Neutrophil (primary cell): ENCODE measurements at regions not wholly inside any gene's neighbourhood (a gene's known extent, or its start where the extent isn't known, plus 50 kb on each side); places are given as distances from the start of the nearest gene placed in this dataset.
"Not testable (repeated sequence)": the region's sequence is repeated elsewhere in the genome, so short reads cannot be mapped to it uniquely, and the experiment has no call there.

Source experiments
- H3K27ac ChIP-seq: fragments of 200-600 bp; sonication (generic); 2 replicates; pipeline ENCODE4 v1.5.1; 2016; ENCODE audit warnings: mild to moderate bottlenecking, moderate library complexity
- H3K27me3 ChIP-seq: fragments of 200-600 bp; sonication (generic); 2 replicates; pipeline ENCODE4 v1.6.0; 2016; ENCODE audit warnings: mild to moderate bottlenecking
- H3K36me3 ChIP-seq: fragments of 200-600 bp; sonication (generic); 2 replicates; pipeline ENCODE4 v1.5.1; 2017
- H3K4me1 ChIP-seq, 2 experiments: fragments of 200-600 bp in 1 of 2; sonication (generic) in 1 of 2; 1 replicate in 1 of 2; 2 replicates in 1 of 2; pipeline versions ENCODE4 v1.5.1 to v1.6.1; 2013 to 2016; ENCODE audit warnings: low read depth in 1 of 2, low read length in 1 of 2, mild to moderate bottlenecking in 1 of 2, moderate library complexity in 1 of 2; ENCODE audit not compliant: control insufficient read depth in 1 of 2, insufficient read depth in 1 of 2
- H3K4me3 ChIP-seq, 2 experiments: fragments of 200-600 bp in 1 of 2; sonication (generic) in 1 of 2; 1 replicate in 1 of 2; 2 replicates in 1 of 2; pipeline ENCODE4 v1.5.1; 2013 to 2016; ENCODE audit warnings: low read depth in 1 of 2, low read length in 1 of 2, mild to moderate bottlenecking in 1 of 2, moderate library complexity in 1 of 2
- H3K9me3 ChIP-seq: fragments of 200-600 bp; sonication (generic); 2 replicates; pipeline ENCODE4 v1.5.1; 2016
- TF ChIP-seq, protein P1 (sequence below): fragments of 200-600 bp; sonication (generic); IDR thresholded peaks from 2 replicates; pipeline ENCODE4 v1.5.1; 2016; ENCODE audit warnings: antibody characterized with exemption

GRCh38 chr7:97928844-97929243 lies 56.6 kb upstream of the ASNS start:
- H3K27me3 ChIP-seq = peaks cover 35% of the 10 kb centered on the region
- not testable (repeated sequence) for H3K4me1 ChIP-seq, H3K9me3 ChIP-seq, H3K36me3 ChIP-seq, H3K4me3 ChIP-seq, H3K27ac ChIP-seq

DNA sequence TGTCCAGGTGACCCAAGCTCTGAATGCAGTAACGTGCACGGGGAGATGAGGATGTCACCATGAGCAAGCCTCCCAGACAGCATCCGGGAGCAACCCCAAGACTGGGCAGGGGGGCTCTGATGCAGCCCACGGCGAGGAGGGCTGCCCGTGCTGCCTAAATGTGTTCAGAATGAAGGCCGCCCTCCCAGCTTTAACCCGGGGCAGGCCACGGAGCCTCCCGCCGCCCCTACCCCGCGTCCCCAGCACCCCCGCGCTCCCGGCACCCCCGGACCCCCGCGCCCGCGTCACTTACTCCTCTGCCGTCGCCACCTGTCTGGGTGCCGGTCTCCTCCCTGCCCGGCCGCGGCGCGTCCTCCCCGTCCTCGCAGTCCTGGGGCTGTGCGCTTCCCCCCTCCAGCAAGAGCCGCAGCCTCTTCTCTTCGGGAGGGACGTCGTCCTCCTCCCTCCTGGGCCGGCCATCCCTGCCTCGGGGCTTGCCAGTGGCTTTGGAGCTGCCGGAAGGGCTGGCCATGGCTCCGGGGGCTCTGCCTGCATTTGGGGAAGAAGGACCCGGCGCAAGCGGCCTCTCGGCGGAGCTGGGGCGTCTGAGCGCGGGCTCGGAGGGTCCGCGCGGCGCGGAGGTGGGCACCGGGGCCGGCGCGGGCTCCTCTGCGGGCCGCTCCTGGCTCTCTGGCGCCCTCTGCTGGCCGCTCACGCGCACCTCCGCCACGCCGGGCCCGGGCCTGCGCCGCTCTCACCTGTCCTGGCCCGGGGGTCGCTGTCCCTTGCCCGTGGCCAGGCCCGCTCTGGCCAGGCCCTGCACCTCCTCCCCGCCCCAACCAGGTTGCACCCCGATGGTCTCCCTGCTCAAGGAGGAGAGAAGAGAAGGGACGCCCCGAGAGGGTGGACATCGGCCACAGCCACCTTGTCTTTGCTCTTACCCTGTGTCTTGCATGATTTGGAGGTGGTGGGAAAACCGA lies 55.9 kb upstream of the ASNS start:
- not testable (repeated sequence) for H3K9me3 ChIP-seq, H3K4me1 ChIP-seq, H3K36me3 ChIP-seq, H3K27ac ChIP-seq
- TF ChIP-seq, protein P1, sequence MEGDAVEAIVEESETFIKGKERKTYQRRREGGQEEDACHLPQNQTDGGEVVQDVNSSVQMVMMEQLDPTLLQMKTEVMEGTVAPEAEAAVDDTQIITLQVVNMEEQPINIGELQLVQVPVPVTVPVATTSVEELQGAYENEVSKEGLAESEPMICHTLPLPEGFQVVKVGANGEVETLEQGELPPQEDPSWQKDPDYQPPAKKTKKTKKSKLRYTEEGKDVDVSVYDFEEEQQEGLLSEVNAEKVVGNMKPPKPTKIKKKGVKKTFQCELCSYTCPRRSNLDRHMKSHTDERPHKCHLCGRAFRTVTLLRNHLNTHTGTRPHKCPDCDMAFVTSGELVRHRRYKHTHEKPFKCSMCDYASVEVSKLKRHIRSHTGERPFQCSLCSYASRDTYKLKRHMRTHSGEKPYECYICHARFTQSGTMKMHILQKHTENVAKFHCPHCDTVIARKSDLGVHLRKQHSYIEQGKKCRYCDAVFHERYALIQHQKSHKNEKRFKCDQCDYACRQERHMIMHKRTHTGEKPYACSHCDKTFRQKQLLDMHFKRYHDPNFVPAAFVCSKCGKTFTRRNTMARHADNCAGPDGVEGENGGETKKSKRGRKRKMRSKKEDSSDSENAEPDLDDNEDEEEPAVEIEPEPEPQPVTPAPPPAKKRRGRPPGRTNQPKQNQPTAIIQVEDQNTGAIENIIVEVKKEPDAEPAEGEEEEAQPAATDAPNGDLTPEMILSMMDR = peak; percentile 82
- Histone ChIP-seq H3K4me3 (peak overlapping the region; percentile 10 to 20), H3K27me3 (peaks cover 35% of the 10 kb centered on the region)
